ENCODE measurements at regions not wholly inside any gene's neighbourhood (a gene's known extent, or its start where the extent isn't known, plus 50 kb on each side); places are given as distances from the start of the nearest gene placed in this dataset.

DNA sequence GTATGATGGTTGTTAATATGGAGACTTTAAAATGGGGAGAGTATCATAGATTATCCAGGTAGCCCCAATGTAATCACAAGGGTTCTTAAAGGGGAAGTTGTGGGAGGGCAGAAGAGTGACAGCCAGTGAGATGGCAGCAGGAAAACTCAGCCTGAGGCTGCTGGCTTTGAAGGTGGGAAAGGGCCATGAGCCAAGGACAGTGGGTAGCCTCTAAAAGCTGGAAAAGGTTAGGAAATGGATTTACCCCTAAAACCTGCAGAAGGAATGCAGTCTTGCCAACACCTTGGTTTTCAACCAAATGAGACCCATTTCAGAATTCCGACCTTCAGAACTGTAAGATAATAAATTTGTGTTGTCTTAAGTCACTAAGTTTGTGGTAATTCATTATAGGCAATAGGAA is 68.8 kb upstream of the BLTP1 start (continued):
- TF ChIP-seq, protein P1, sequence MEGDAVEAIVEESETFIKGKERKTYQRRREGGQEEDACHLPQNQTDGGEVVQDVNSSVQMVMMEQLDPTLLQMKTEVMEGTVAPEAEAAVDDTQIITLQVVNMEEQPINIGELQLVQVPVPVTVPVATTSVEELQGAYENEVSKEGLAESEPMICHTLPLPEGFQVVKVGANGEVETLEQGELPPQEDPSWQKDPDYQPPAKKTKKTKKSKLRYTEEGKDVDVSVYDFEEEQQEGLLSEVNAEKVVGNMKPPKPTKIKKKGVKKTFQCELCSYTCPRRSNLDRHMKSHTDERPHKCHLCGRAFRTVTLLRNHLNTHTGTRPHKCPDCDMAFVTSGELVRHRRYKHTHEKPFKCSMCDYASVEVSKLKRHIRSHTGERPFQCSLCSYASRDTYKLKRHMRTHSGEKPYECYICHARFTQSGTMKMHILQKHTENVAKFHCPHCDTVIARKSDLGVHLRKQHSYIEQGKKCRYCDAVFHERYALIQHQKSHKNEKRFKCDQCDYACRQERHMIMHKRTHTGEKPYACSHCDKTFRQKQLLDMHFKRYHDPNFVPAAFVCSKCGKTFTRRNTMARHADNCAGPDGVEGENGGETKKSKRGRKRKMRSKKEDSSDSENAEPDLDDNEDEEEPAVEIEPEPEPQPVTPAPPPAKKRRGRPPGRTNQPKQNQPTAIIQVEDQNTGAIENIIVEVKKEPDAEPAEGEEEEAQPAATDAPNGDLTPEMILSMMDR (IDR thresholded peaks at IDR 0.05; ENCODE audit: control extremely low read depth in 1 of 3, insufficient read depth in 1 of 3, low read depth in 1 of 3, low read length in 3 of 3), result no peak
- peak; percentile 64; the same call in 1 of the 2 replicates for TF ChIP-seq SP1 (IDR thresholded peaks at IDR 0.05; ENCODE audit: low read depth, low read length)
- no peak for TF ChIP-seq CEBPB (IDR thresholded peaks at IDR 0.05; ENCODE audit: low read depth, low read length)
- no peak for TF ChIP-seq MAFK (IDR thresholded peaks at IDR 0.05; ENCODE audit: low read depth, low read length)
- no peak for TF ChIP-seq JUND (IDR thresholded peaks at IDR 0.05; ENCODE audit: low read length)

All from H1 (cell line).